HCT116 (cell line): ENCODE measurements at regions not wholly inside any gene's neighbourhood (a gene's known extent, or its start where the extent isn't known, plus 50 kb on each side); places are given as distances from the start of the nearest gene placed in this dataset.

ENCODE experiments used
- ATAC-seq: fragments of 200-7000 bp; cut with Tn5 transposase; 2 replicates; pipeline ENCODE4 v1.9.1; 2020; ENCODE audit warnings: mild to moderate bottlenecking, moderate library complexity
- BruUV-seq: library from RNA; stranded (reverse); fragments of 400-500 nt; replicated peaks from 2 replicates; lab custom pipeline; 2021; lab: Mats Ljungman, UMichigan
- CTCF ChIA-PET: fragments of 300-600 bp; sonication (Branson Sonifier 250); formaldehyde crosslinking; loops from one replicate; lab custom pipeline; 2021; ENCODE audit warnings: antibody characterized with exemption; lab: Charles Lee
- POLR2A ChIA-PET: fragments of 300-600, 350-600 bp; sonication (Branson Sonifier 250); formaldehyde crosslinking; loops from one replicate; lab custom pipeline; 2021; ENCODE audit warnings: antibody characterized with exemption; lab: Charles Lee
- RAD21 ChIA-PET, 2 experiments: fragments of 300-600 bp; sonication (Branson Sonifier 250); formaldehyde crosslinking; loops; one replicate each; lab custom pipeline; 2023; ENCODE audit warnings: low total read pairs in 2 of 2; ENCODE audit not compliant: uncharacterized antibody in 2 of 2, unreplicated experiment in 2 of 2, low non-redundant PET in 1 of 2; lab: Charles Lee
- DNase-seq: peaks from one replicate; pipeline ENCODE4 v3.0.0-alpha.2; 2010; ENCODE audit warnings: low read depth, low spot score
- H2AFZ ChIP-seq: fragments of 200-600 bp; shearing (Covaris generic), sonication (generic); 2 replicates; pipeline ENCODE4 v1.6.1; 2017; ENCODE audit warnings: low read depth, mixed run types, mixed read lengths, antibody characterized with exemption, low read length; ENCODE audit not compliant: poor library complexity, severe bottlenecking
- H3K27ac ChIP-seq: 2 replicates; pipeline ENCODE4 v1.5.1; 2012; ENCODE audit warnings: low read depth, low read length
- H3K27me3 ChIP-seq: fragments of 200-600 bp; sonication (generic); 2 replicates; pipeline ENCODE4 v1.6.1; 2016; ENCODE audit warnings: mixed run types, low read length, mixed read lengths; ENCODE audit not compliant: insufficient read depth
- H3K36me3 ChIP-seq, 2 experiments: fragments of 200-500 bp in 1 of 2; fragments of 200-600 bp in 1 of 2; sonication (Bioruptor generic) in 1 of 2; sonication (generic) in 1 of 2; 2 replicates each; pipeline versions ENCODE4 v1.5.1 to v1.6.1; 2014 to 2016; ENCODE audit warnings: low read length in 2 of 2, inconsistent platforms in 1 of 2, mixed read lengths in 1 of 2, mixed run types in 1 of 2; ENCODE audit not compliant: insufficient read depth in 2 of 2, control insufficient read depth in 1 of 2
- H3K4me1 ChIP-seq, 2 experiments: fragments of 200-600 bp in 1 of 2; sonication (generic) in 1 of 2; 2 replicates each; pipeline versions ENCODE4 v1.5.1 to v1.6.1; 2012 to 2017; ENCODE audit warnings: low read length in 2 of 2, inconsistent platforms in 1 of 2, mild to moderate bottlenecking in 1 of 2, mixed read lengths in 1 of 2, mixed run types in 1 of 2, moderate library complexity in 1 of 2; ENCODE audit not compliant: insufficient read depth in 2 of 2, control insufficient read depth in 1 of 2
- H3K4me2 ChIP-seq: fragments of 200-600 bp; sonication (generic); 2 replicates; pipeline ENCODE4 v1.6.1; 2017; ENCODE audit warnings: mixed run types, low read length, mixed read lengths
- H3K4me3 ChIP-seq, 2 experiments: fragments of 200-600 bp in 1 of 2; sonication (generic) in 1 of 2; replicated peaks in 1 of 2; 2 replicates each; pipeline ENCODE4 v1.5.1; 2011 to 2016; ENCODE audit warnings: low read length in 2 of 2, control low read depth in 1 of 2, low read depth in 1 of 2, mild to moderate bottlenecking in 1 of 2, mixed read lengths in 1 of 2, mixed run types in 1 of 2
- H3K79me2 ChIP-seq: fragments of 200-600 bp; sonication (generic); 2 replicates; pipeline ENCODE4 v1.6.1; 2017; ENCODE audit warnings: mild to moderate bottlenecking, mixed run types, low read length, moderate library complexity, mixed read lengths; ENCODE audit not compliant: insufficient read depth
- H3K9ac ChIP-seq: fragments of 200-600 bp; sonication (generic); 2 replicates; pipeline ENCODE4 v1.6.1; 2016; ENCODE audit warnings: low read length, mixed read lengths
- H3K9me2 ChIP-seq: fragments of 200-600 bp; sonication (generic), shearing (Covaris generic); 2 replicates; pipeline ENCODE4 v1.6.1; 2017; ENCODE audit warnings: mixed run types, mild to moderate bottlenecking, moderate library complexity; ENCODE audit not compliant: insufficient read depth
- H3K9me3 ChIP-seq, 2 experiments: fragments of 200-500 bp in 1 of 2; fragments of 200-600 bp in 1 of 2; sonication (Bioruptor generic) in 1 of 2; sonication (generic) in 1 of 2; 2 replicates each; pipeline ENCODE4 v1.6.1; 2014 to 2017; ENCODE audit warnings: low read length in 2 of 2, mixed read lengths in 2 of 2, inconsistent platforms in 1 of 2, low read depth in 1 of 2, mild to moderate bottlenecking in 1 of 2, mixed run types in 1 of 2, moderate library complexity in 1 of 2; ENCODE audit not compliant: control insufficient read depth in 1 of 2, insufficient read depth in 1 of 2
- H4K20me1 ChIP-seq: fragments of 200-600 bp; sonication (generic), shearing (Covaris generic); 2 replicates; pipeline ENCODE4 v1.6.1; 2017; ENCODE audit warnings: mixed run types, mild to moderate bottlenecking, moderate library complexity; ENCODE audit not compliant: insufficient read depth
- ATF3 ChIP-seq: IDR thresholded peaks from 2 replicates; pipeline ENCODE4 v1.6.1; 2012
- CEBPB ChIP-seq: IDR thresholded peaks from 2 replicates; pipeline ENCODE4 v1.6.1; 2012; ENCODE audit warnings: low read depth
- CTCF ChIP-seq, 3 experiments: fragments of 200-600 bp in 1 of 3; sonication (generic) in 1 of 3; IDR thresholded peaks in 2 of 3; conservative IDR thresholded peaks in 1 of 3; 2 replicates each; pipeline ENCODE4 v1.5.1; 2012 to 2017; ENCODE audit warnings: low read depth in 2 of 3, low read length in 2 of 3, antibody characterized with exemption in 1 of 3, borderline replicate concordance in 1 of 3, control low read depth in 1 of 3, mild to moderate bottlenecking in 1 of 3, mixed read lengths in 1 of 3, mixed run types in 1 of 3, moderate library complexity in 1 of 3; ENCODE audit not compliant: insufficient read depth in 1 of 3
- EGR1 ChIP-seq: IDR thresholded peaks from 2 replicates; pipeline ENCODE4 v1.6.1; 2012; ENCODE audit warnings: low read depth
- EZH2 ChIP-seq: fragments of 200-600 bp; sonication (generic); IDR thresholded peaks from 2 replicates; pipeline ENCODE4 v1.6.1; 2017; ENCODE audit warnings: antibody characterized with exemption, mixed run types
- FOSL1 ChIP-seq: IDR thresholded peaks from 2 replicates; pipeline ENCODE4 v1.6.1; 2012; ENCODE audit warnings: low read depth
- RAD21 ChIP-seq: IDR thresholded peaks from 2 replicates; pipeline ENCODE4 v1.6.1; 2012; ENCODE audit warnings: low read depth, mild to moderate bottlenecking
- REST ChIP-seq: IDR thresholded peaks from 2 replicates; pipeline ENCODE4 v1.6.1; 2012; ENCODE audit warnings: low read depth
- SP1 ChIP-seq: IDR thresholded peaks from 2 replicates; pipeline ENCODE4 v1.6.1; 2012; ENCODE audit warnings: low read depth
- SRF ChIP-seq: IDR thresholded peaks from 2 replicates; pipeline ENCODE4 v1.6.1; 2012; ENCODE audit warnings: low read depth
- TCF7L2 ChIP-seq: IDR thresholded peaks from 2 replicates; pipeline ENCODE4 v1.7.0; 2011; ENCODE audit warnings: borderline replicate concordance, inconsistent platforms; ENCODE audit not compliant: insufficient read depth, insufficient read length; ENCODE audit errors: extremely low read depth
- YY1 ChIP-seq: IDR thresholded peaks from 2 replicates; pipeline ENCODE4 v1.6.1; 2011; ENCODE audit warnings: low read length, low read depth, moderate library complexity, mild to moderate bottlenecking; ENCODE audit not compliant: insufficient replicate concordance; ENCODE audit errors: extremely low read depth
- ZFX ChIP-seq: fragments of 450-650 bp; IDR thresholded peaks from 2 replicates; pipeline ENCODE4 v1.6.1; 2017
- ZNF274 ChIP-seq: fragments of 200-500 bp; sonication (Bioruptor generic); IDR thresholded peaks from 2 replicates; pipeline ENCODE4 v1.6.1; 2014; ENCODE audit warnings: mild to moderate bottlenecking, low read depth, low read length, inconsistent platforms
- intact Hi-C: fragments of 100-400 bp; cut with micrococcal nuclease; formaldehyde crosslinking; loops from 2 replicates; pipeline ENCODE4 v1.10.0; 2022
- TF ChIP-seq, protein P1 (sequence below): IDR thresholded peaks from 2 replicates; pipeline ENCODE4 v1.6.1; 2012

- Histone ChIP-seq H3K4me3 (no peak overlapping the region), H3K36me3 (no peaks in the 10 kb centered on the region), H3K27ac (no peak overlapping the region)
- BruUV-seq = no TSS peak
- TF ChIP-seq SRF (no peak), ATF3 (no peak), RAD21 (no peak), CEBPB (no peak), ZNF274 (no peak)
- TF ChIP-seq, all 23 proteins: peak for 0
- no peak overlapping the region for H3K9ac ChIP-seq
- no peaks in the 10 kb centered on the region for H3K9me3 ChIP-seq
- intact Hi-C loops = no loop called here
- H3K4me1 ChIP-seq = peaks cover 1 to 3% of the 10 kb centered on the region in 2 experiments; a peak in 3 of 4 replicates
- no peaks in the 10 kb centered on the region for H3K79me2 ChIP-seq
- ATAC-seq (no peak), DNase-seq (no peak)
- H3K4me2 ChIP-seq = no peak overlapping the region
- POLR2A ChIA-PET = no interaction called here
- H3K27me3 ChIP-seq = no peaks in the 10 kb centered on the region
- H2AFZ ChIP-seq = no peak overlapping the region
- CTCF ChIA-PET = no interaction called here
- RAD21 ChIA-PET = no interaction called here
- 0 out of 2 replicates have a peak, but pooled peaks cover 3% of the 10 kb centered on the region for H3K9me2 ChIP-seq
- H4K20me1 ChIP-seq = no peaks in the 10 kb centered on the region
These were observed 260.8 kb downstream of the KTN1 start for GRCh38 chr14:55840821-55841220.

DNA sequence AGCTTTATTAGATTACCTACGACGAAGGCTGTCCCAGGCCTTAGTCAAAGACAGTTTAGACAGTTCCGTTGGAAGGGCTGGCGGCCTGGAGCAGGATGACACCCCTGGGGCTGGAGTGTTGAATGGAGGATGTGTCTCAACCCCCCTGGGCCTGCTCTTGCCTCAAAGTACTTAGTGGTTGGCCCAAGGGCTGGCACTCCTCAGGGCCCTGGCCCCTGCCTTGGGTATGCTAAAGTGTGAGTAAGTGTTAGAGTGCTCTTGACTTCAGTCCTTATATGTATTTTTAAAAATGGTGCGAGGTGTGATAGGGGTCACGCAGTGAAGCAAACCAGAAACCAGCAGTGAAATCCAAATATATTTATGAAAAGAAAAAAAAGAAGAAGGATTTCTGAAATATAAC, 261.6 kb downstream of the KTN1 start:
- no peaks in the 10 kb centered on the region for H4K20me1 ChIP-seq
- RAD21 ChIA-PET = no interaction called here
- H3K4me3 ChIP-seq = no peak overlapping the region
- no peak overlapping the region for H3K27ac ChIP-seq
- H3K9ac ChIP-seq = no peak overlapping the region
- H2AFZ ChIP-seq = no peak overlapping the region
- no peak for ATAC-seq
- no peaks in the 10 kb centered on the region for H3K9me3 ChIP-seq
- H3K9me2 ChIP-seq = 0 out of 2 replicates have a peak, but pooled peaks cover 3% of the 10 kb centered on the region
- BruUV-seq = no TSS peak
- CTCF ChIA-PET = no interaction called here
- H3K4me2 ChIP-seq = no peak overlapping the region
- no peaks in the 10 kb centered on the region for H3K36me3 ChIP-seq
- no peaks in the 10 kb centered on the region for H3K27me3 ChIP-seq
- no peaks in the 10 kb centered on the region for H3K79me2 ChIP-seq
- H3K4me1 ChIP-seq = peaks cover 4 to 8% of the 10 kb centered on the region in 2 experiments; a peak in 3 of 4 replicates
- DNase-seq = no peak
- intact Hi-C loops = no loop called here
- POLR2A ChIA-PET = no interaction called here
- TF ChIP-seq SP1 = no peak
- TF ChIP-seq, protein P1, sequence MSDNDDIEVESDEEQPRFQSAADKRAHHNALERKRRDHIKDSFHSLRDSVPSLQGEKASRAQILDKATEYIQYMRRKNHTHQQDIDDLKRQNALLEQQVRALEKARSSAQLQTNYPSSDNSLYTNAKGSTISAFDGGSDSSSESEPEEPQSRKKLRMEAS = no peak
- no peak for TF ChIP-seq CTCF (IDR thresholded peaks at IDR 0.05 in 2 of 3, conservative IDR thresholded peaks at IDR 0.05 in 1 of 3; ENCODE audit: borderline replicate concordance in 1 of 3, insufficient read depth in 1 of 3, low read depth in 2 of 3, low read length in 2 of 3)
- TF ChIP-seq ZFX = no peak
- no peak for TF ChIP-seq YY1
- no peak for TF ChIP-seq EGR1
- TF ChIP-seq TCF7L2 = no peak
- no peak for TF ChIP-seq CEBPB
- TF ChIP-seq FOSL1 = no peak
- no peak for TF ChIP-seq ATF3
- TF ChIP-seq EZH2 = no peak
- no peak for TF ChIP-seq REST
